Duodenal mucosa (tissue), 2 donors: ENCODE measurements at regions not wholly inside any gene's neighbourhood (a gene's known extent, or its start where the extent isn't known, plus 50 kb on each side); places are given as distances from the start of the nearest gene placed in this dataset.

Experiments
- H3K27ac ChIP-seq: one replicate; pipeline ENCODE4 v1.7.0; 2013; ENCODE audit warnings: low read depth, low read length
- H3K27me3 ChIP-seq, 2 donors: one replicate each; pipeline ENCODE4 v1.7.0; 2013; ENCODE audit warnings: low read length in 2 of 2, control low read depth in 1 of 2; ENCODE audit not compliant: insufficient read depth in 2 of 2, control insufficient read depth in 1 of 2
- H3K36me3 ChIP-seq, 2 donors: one replicate each; pipeline ENCODE4 v1.7.0; 2013; ENCODE audit warnings: low read length in 2 of 2, control low read depth in 1 of 2; ENCODE audit not compliant: insufficient read depth in 2 of 2, control insufficient read depth in 1 of 2
- H3K4me1 ChIP-seq, 2 donors: one replicate each; pipeline ENCODE4 v1.7.0; 2013; ENCODE audit warnings: low read length in 2 of 2, control low read depth in 1 of 2; ENCODE audit not compliant: insufficient read depth in 2 of 2, control insufficient read depth in 1 of 2
- H3K4me3 ChIP-seq, 2 donors: one replicate each; pipeline ENCODE4 v1.7.0; 2013; ENCODE audit warnings: low read length in 2 of 2, low read depth in 1 of 2
- H3K9ac ChIP-seq, 2 donors: one replicate each; pipeline ENCODE4 v1.7.0; 2013; ENCODE audit warnings: low read length in 2 of 2, low read depth in 1 of 2
- H3K9me3 ChIP-seq, 2 donors: one replicate each; pipeline ENCODE4 v1.7.0; 2013; ENCODE audit warnings: low read length in 2 of 2, control low read depth in 1 of 2; ENCODE audit not compliant: control insufficient read depth in 1 of 2

DNA sequence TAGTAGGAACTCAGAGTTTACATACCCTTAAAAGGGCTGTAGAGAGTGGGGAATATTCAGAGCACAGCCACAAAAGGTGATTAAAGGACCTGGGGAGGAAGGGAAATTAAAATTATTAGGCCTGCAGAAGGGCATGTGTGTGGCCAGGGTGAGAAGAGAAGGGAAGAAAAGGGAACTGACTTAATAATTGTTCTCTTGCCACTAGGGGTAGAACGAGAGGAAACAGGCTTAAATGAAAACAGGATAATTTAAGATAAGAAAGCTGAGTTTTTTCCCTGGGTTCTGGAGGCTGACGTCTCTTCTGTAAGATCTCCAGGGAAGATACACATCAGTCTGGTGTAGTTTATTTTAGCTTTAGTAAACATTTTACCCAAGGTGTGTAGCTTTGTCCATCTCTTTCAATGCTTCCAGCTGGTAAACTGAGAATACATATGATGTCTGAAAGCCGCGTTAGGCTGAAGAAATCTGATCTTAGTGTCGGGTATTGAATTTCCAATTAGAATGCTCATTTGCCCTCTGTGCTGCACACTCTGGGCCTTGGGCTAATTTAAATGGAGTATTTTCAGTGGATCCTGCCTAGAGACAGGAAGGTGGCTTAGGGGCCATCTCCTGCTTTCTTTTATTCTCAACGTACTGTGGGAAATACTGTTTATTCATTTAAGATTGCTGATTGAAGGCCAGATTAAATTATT is 416.8 kb downstream of the TMEM38B start:
- Histone ChIP-seq H3K9ac (no peak overlapping the region), H3K27ac (no peak overlapping the region), H3K27me3 (no peaks in the 10 kb centered on the region), H3K4me1 (no peaks in the 10 kb centered on the region), H3K9me3 (no peaks in the 10 kb centered on the region), H3K36me3 (no peaks in the 10 kb centered on the region), H3K4me3 (no peak overlapping the region)

DNA sequence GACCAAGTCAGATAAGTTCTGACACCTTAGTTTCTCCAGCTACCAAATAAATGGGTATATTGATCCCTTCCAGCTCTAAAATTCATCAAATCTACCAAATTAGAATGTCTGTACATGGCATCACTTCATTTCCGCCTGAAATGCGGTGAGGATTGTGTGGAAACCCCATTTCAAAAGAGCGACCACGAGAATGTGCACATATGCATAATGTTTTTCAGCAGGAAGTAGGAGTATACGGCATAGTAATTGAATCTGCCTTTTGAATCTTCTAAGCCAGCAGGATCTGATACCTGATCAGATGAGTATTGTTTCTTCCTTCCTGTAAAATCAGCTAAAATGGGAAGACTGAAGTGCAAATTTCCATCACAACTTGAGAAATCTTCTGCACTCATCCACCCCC is 418.6 kb downstream of the TMEM38B start:
- Histone ChIP-seq H3K36me3 (no peaks in the 10 kb centered on the region), H3K9ac (no peak overlapping the region), H3K4me1 (no peaks in the 10 kb centered on the region), H3K27me3 (no peaks in the 10 kb centered on the region), H3K4me3 (no peak overlapping the region), H3K9me3 (no peaks in the 10 kb centered on the region), H3K27ac (no peak overlapping the region)

DNA sequence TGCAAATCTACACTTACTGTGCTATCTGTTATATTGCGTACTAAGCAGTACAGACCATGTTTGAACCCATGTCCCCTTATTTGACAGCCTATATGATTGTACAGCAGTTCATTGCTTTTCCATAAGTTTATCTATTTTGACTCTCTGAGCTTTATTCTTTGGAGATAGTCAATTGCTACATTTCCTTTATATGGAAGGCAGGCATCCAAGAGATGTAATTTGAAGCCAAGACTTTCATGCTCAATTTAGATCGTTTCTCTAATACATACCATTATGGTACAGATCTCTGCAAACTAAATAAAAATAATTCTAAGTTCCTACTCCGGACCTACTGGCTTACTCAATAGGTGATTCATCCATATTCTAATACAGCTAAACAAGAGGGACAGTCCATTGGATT is 424.8 kb downstream of the TMEM38B start:
- Histone ChIP-seq H3K9me3 (no peaks in the 10 kb centered on the region), H3K9ac (no peak overlapping the region), H3K27ac (no peak overlapping the region), H3K27me3 (no peaks in the 10 kb centered on the region), H3K4me3 (no peak overlapping the region), H3K36me3 (no peaks in the 10 kb centered on the region), H3K4me1 (no peaks in the 10 kb centered on the region)

DNA sequence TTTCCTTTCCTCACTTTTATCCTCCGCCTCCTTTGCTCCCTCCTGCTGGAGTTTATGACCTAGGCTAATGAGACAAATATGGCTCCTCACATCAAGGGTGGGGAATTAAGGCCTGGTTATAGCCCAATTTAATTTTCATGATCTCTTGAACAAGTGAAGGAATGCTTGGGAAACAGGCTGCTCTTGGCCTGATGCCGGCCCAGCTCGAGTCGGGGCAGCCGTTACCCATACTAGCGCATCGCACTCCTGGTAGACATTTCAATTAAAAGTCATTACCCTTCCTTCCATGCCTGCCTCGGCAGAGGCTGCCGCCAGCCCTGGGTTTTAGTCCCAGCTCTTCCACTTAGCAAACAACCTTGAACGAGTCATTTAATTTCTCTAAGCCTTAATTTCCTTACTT is 425.7 kb downstream of the TMEM38B start:
- no peaks in the 10 kb centered on the region for H3K36me3 ChIP-seq
- no peaks in the 10 kb centered on the region for H3K27me3 ChIP-seq

DNA sequence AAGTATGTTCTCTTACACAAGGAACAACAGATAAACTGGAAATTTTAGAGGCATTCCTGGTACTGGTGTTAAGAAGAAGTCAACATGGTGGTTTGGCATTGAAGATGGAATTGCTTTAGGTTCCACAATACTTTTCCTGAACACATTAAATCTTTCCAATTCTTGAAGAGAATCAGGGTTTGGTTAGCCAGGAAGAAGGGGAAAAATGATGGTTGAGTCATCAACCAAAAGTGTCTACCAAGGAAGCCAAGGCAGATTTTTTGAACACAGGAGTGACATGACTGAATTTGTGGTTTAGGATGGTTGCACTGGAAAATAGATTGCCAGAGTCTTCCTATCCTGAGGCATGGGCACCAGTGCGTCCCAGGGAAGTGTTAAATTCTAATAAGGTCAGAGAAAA is 433.4 kb downstream of the TMEM38B start:
- Histone ChIP-seq H3K27me3 (no peaks in the 10 kb centered on the region), H3K9me3 (no peaks in the 10 kb centered on the region), H3K4me1 (no peaks in the 10 kb centered on the region), H3K36me3 (no peaks in the 10 kb centered on the region), H3K9ac (no peak overlapping the region), H3K27ac (no peak overlapping the region), H3K4me3 (no peak overlapping the region)

More for the DNA sequence above, 425.7 kb downstream of the TMEM38B start:
- Histone ChIP-seq H3K9ac (no peak overlapping the region), H3K27ac (no peak overlapping the region), H3K4me1 (no peaks in the 10 kb centered on the region), H3K4me3 (no peak overlapping the region), H3K9me3 (no peaks in the 10 kb centered on the region)

DNA sequence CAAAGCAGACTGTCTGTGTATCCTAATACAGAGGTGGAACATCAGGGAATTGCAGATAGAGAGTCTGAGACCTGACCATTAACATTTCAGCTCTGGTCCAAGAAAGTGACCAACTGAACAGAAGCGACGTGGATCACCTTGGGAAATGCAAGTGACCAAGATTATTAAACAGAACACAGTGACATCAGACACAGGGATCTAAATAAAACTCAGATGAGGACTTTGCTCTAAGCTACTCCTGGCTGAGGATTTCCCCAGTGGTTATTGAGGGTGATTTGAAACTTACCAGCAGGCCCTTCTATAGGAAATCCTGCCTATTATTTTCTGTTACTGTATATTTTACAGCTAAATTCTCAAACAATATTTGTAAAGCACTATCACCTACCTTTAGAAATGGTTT is 436.0 kb downstream of the TMEM38B start:
- Histone ChIP-seq H3K4me1 (no peaks in the 10 kb centered on the region), H3K9me3 (no peaks in the 10 kb centered on the region), H3K27ac (no peak overlapping the region), H3K27me3 (no peaks in the 10 kb centered on the region), H3K36me3 (no peaks in the 10 kb centered on the region), H3K4me3 (no peak overlapping the region), H3K9ac (no peak overlapping the region)

DNA sequence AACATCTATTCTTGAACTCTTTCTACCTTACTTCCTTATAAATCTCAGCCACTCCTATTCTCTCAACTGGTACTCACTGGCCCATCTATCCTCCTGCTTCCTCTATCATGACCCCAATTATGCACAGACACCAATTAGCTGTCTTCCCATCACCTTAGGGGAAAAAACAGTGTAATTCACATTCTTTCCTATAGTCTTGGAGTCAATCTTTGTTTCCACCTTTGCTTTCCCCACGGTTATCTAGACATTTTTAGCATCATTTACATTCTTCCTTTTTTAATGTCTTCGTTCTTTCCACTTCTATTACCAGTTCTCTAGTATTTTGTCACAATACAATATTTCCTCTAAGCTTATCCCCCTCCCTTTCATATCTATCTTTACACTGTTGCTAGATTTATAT is 449.4 kb downstream of the TMEM38B start:
- Histone ChIP-seq H3K4me1 (no peaks in the 10 kb centered on the region), H3K9ac (no peak overlapping the region), H3K36me3 (no peaks in the 10 kb centered on the region), H3K27me3 (no peaks in the 10 kb centered on the region), H3K27ac (no peak overlapping the region), H3K9me3 (no peaks in the 10 kb centered on the region), H3K4me3 (no peak overlapping the region)

DNA sequence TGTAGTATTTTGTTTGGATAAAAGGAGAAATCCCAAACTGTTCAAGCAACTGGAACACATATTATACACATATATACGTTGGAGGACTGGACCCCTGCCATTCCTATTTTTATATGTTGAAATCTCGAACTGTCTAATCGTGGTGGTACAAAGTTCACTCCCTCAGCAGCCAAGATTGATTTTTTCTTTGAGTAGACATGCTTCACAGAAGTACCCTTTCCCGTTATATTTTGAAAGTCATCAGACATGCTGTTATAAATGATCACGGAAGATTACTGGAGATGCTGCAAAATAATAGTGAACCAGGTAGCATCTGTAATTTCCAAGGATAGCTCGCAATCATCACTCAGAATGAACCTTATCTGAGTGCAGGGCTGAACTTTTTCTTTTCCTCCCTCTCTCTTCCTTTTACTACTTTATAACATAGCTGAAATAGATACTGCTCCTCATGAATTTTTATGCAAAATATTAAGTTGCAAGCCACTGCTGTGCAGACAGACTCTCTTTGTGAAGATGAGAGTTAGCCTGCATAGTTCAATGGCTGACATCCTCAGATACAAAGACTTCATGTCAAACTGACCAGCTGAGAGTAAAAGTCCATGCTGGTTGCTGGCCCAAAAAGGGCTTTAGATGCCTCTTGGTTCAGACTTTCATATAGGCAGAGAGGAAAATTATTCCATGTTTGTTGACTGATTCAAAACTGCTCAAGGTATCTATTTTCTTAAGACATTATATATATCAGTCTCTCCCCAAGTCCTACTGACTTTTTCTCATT is 451.9 kb downstream of the TMEM38B start:
- H3K9ac ChIP-seq: no peak overlapping the region
- H3K4me1 ChIP-seq: no peaks in the 10 kb centered on the region
- H3K27me3 ChIP-seq: no peaks in the 10 kb centered on the region
- no peaks in the 10 kb centered on the region for H3K9me3 ChIP-seq
- no peak overlapping the region for H3K4me3 ChIP-seq
- no peaks in the 10 kb centered on the region for H3K36me3 ChIP-seq
- H3K27ac ChIP-seq: no peak overlapping the region

DNA sequence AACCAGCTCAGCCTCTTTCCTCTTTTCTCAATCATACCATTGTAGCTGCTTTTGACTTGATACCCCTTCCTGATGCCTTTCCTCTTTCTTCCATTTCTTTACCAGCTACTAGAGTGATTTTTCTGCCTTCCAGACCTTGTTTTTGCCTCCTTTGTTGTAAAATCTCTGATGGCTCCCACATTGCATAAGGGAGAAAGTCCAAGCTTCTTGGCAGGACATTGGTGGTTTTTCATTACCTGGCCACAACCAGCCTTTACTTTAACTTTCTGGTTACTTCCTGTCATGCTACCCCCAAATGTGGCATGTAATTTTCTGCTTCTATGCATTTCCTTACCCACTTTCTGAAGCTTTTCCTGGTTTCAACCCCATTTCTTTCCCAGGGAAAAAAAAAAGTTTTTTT is 452.5 kb downstream of the TMEM38B start:
- no peak overlapping the region for H3K9ac ChIP-seq
- no peak overlapping the region for H3K27ac ChIP-seq
- no peaks in the 10 kb centered on the region for H3K27me3 ChIP-seq
- no peaks in the 10 kb centered on the region for H3K4me1 ChIP-seq
- H3K36me3 ChIP-seq: no peaks in the 10 kb centered on the region
- H3K4me3 ChIP-seq: no peak overlapping the region
- no peaks in the 10 kb centered on the region for H3K9me3 ChIP-seq

DNA sequence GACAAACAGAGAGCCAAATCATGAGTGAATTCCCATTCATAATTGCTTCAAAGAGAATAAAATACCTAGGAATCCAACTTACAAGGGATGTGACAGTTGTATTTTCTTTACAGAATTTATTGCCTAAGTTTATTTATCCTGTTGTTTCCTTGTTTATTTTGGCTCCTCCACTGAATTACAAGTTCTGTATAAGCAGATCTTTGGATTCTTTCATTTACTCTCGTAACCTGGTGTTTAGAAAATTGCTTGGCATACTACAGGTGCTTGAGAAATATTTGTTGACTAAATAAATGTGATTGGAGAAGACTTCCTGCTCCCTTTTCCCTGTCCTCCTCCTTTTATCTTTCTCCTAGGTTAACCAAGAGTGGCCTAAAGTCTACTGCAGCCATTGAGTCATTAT is 455.6 kb downstream of the TMEM38B start:
- H3K4me1 ChIP-seq: no peaks in the 10 kb centered on the region
- H3K27me3 ChIP-seq: no peaks in the 10 kb centered on the region
- no peak overlapping the region for H3K27ac ChIP-seq
- no peak overlapping the region for H3K9ac ChIP-seq
- H3K36me3 ChIP-seq: no peaks in the 10 kb centered on the region
- no peaks in the 10 kb centered on the region for H3K9me3 ChIP-seq
- no peak overlapping the region for H3K4me3 ChIP-seq
